ENCODE measurements at regions not wholly inside any gene's neighbourhood (a gene's known extent, or its start where the extent isn't known, plus 50 kb on each side); places are given as distances from the start of the nearest gene placed in this dataset.

DNA sequence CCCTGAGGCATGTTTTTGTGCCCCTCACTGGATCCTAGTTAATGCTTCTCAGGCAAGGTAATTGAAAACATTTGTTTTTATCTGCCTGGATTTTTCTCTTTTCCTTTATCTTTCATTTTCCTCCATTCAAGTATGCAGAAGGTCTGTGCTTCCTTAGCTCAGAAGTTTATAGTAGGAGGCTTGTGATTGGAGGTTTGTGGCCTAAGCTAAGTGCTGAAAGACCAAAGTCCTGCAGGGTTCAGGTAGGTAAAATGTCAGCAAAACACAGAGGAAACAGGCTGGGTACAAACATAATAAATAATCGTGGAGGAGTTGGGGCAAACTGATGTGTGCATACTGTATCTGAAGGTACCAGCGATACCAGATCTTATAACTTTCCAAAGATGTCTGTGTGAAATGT lies 230.9 kb upstream of the KLF4 start:
- no peak for TF ChIP-seq POLR2A (IDR thresholded peaks at IDR 0.05; ENCODE audit: low read length)
- no peak for TF ChIP-seq GATA1 (IDR thresholded peaks at IDR 0.05; ENCODE audit: low read depth, low read length)

Measured in erythroblast (primary cell).